ENCODE measurements at regions not wholly inside any gene's neighbourhood (a gene's known extent, or its start where the extent isn't known, plus 50 kb on each side); places are given as distances from the start of the nearest gene placed in this dataset.
A peak's percentile ranks its signal among the peaks of the same experiment; 100 is the strongest.

- DNase-seq (ENCODE audit: low read depth) = no peak
Observed at GRCh38 chr13:65882810-65883209, 1347.3 kb downstream of the PCDH9 start.

- no peak for DNase-seq (ENCODE audit: low read depth)
Observed at GRCh38 chr13:65881561-65882155, 1348.5 kb downstream of the PCDH9 start.

GRCh38 chr13:65875031-65875430 is 1355.1 kb downstream of the PCDH9 start:
- no peak for DNase-seq (ENCODE audit: low read depth)

GRCh38 chr13:65872448-65872847 is 1357.7 kb downstream of the PCDH9 start:
- no peak for DNase-seq (ENCODE audit: low read depth)

GRCh38 chr13:65868884-65869283 is 1361.3 kb downstream of the PCDH9 start:
- DNase-seq (ENCODE audit: low read depth) = no peak

GRCh38 chr13:65868099-65868498 is 1362.0 kb downstream of the PCDH9 start:
- no peak for DNase-seq (ENCODE audit: low read depth)

GRCh38 chr13:65866138-65866537 is 1364.0 kb downstream of the PCDH9 start:
- no peak for DNase-seq (ENCODE audit: low read depth)

GRCh38 chr13:65865206-65865605 is 1364.9 kb downstream of the PCDH9 start:
- no peak for DNase-seq (ENCODE audit: low read depth)

GRCh38 chr13:65864039-65864438 is 1366.1 kb downstream of the PCDH9 start:
- DNase-seq (ENCODE audit: low read depth) = no peak

GRCh38 chr13:65860306-65860705 is 1369.8 kb downstream of the PCDH9 start:
- no peak for DNase-seq (ENCODE audit: low read depth)

- DNase-seq (ENCODE audit: low read depth) = no peak
Observed at GRCh38 chr13:65857942-65858565, 1372.1 kb downstream of the PCDH9 start.

- peak; percentile 14 for DNase-seq (ENCODE audit: low read depth)
Observed at GRCh38 chr13:65856431-65856830, 1373.7 kb downstream of the PCDH9 start.

- peak; percentile 36 for DNase-seq (ENCODE audit: low read depth)
Observed at GRCh38 chr13:65855242-65855805, 1374.8 kb downstream of the PCDH9 start.

- DNase-seq (ENCODE audit: low read depth) = no peak
Observed at GRCh38 chr13:65854431-65854830, 1375.7 kb downstream of the PCDH9 start.

GRCh38 chr13:65844266-65844841 is 1385.8 kb downstream of the PCDH9 start:
- DNase-seq (ENCODE audit: low read depth) = no peak

- no peak for DNase-seq (ENCODE audit: low read depth)
Observed at GRCh38 chr13:65843314-65843731, 1386.8 kb downstream of the PCDH9 start.

- DNase-seq (ENCODE audit: low read depth) = no peak
Observed at GRCh38 chr13:65841156-65841555, 1389.0 kb downstream of the PCDH9 start.

- peak; percentile 2 for DNase-seq (ENCODE audit: low read depth)
Observed at GRCh38 chr13:65836066-65836465, 1394.1 kb downstream of the PCDH9 start.

GRCh38 chr13:65834897-65835296 is 1395.2 kb downstream of the PCDH9 start:
- DNase-seq (ENCODE audit: low read depth) = peak; percentile 1

GRCh38 chr13:65830411-65831205 is 1399.5 kb downstream of the PCDH9 start:
- no peak for DNase-seq (ENCODE audit: low read depth)

- no peak for DNase-seq (ENCODE audit: low read depth)
Observed at GRCh38 chr13:65829241-65830008, 1400.7 kb downstream of the PCDH9 start.

GRCh38 chr13:65826657-65827056 is 1403.5 kb downstream of the PCDH9 start:
- no peak for DNase-seq (ENCODE audit: low read depth)

Measured in renal cortical epithelial cell (primary cell).